NCI-H526 (cell line): ENCODE measurements at regions not wholly inside any gene's neighbourhood (a gene's known extent, or its start where the extent isn't known, plus 50 kb on each side); places are given as distances from the start of the nearest gene placed in this dataset.

Experiments used
- DNase-seq, 2 experiments: peaks; one replicate each; lab custom pipeline; 2025; lab: John Stamatoyannopoulos, UW

DNA sequence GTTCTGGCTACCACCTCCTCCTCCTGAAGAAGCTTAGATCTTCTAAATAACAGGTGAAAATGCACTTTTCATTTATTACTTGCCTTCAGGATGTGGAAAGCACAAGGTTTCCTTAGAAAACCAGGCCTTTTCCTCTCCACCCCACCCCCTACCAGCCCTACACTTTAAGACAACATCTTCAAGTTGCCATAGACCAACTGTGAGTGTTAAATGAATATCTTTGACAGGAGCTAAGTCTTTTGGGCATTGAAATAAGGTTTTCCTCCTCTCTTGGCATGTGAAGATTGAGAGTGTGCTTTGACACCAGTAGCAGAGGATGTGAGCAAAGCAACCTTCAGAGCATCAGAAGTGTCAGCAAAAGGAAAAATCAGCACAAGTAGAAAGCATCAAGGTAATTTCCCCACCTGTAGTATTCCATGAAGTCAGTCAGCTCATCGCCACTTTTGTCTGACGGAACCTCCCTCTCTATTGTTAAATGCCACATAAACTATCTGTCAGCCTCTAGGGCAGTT, 532.3 kb upstream of the MMS22L start:
- DNase-seq: no peak

DNA sequence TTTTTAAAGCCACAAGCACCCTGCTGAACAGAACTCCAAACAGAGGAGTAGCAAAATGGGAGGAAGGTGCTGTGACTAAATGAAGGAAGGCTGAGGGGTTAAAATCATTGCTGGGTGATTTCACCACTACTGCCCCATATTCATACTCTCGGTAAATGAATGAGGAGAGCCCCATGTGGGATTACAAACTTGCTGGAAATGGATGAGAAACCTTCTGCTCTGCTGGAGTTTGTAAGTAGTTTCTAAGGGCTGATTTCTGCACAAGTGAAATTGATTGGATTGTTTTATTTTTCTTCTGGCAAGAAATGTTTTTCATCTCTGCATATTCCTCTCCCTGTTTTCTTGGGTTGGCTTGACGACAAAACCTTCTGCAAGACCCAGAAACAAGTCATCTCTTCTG, 533.5 kb upstream of the MMS22L start:
- no peak for DNase-seq

DNA sequence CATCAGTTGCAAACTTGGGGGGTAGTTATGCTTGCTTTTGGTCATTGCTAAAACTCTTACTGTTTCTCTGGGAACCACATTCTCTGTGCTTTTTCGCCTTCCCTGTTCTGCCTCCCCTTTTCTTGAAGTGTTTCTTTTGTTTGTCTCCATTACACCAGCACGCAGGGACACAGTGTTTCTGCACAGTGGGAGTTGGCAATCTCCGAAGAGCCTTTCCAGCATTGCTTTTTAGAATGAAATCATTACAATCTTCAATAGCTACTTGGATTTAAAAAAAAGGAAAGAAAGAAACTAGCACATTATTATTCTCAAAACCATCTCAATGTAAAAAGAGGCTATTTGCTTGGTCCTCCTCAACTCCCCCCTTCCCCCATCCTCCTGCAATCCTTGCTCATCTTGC, 536.7 kb upstream of the MMS22L start:
- no peak for DNase-seq

DNA sequence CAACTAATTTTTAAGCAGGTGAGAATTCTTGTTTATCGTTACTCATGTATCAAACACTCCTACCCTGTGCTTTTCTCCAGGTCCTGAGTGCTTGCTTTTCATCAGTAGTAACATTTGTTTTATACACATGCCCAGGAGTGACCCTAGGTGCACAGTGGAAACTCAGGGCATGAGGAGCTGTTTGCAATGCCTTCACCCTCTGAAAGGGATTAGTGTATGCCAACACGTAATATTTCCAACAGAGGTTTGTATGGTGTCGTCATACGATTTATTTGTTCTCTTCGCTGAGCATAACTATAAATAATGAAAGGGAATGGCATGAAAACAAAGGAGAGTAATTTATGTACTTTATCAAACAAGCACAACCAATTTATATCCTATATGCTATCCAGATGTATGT, 537.4 kb upstream of the MMS22L start:
- DNase-seq: no peak

DNA sequence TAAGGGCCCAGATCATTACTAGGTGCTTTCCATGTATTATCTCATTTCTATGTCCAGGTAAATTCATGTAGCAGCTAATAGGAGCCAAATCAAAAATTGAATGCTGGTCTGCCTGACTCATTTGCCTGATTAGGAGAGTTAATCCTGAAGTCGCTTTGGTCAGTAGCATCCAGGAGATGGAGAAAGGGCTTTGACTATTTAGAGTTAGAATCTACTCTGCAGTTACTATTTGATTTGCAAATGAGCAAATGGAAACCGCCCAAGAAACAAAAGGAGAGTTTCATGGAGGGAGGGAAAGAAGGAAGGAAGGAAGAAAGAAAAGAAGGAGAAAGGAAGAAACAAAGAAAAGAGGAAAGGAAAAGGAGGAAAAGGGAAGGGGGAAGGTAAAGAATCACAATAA, 539.6 kb upstream of the MMS22L start:
- peak; percentile 27 to 62 for DNase-seq

DNA sequence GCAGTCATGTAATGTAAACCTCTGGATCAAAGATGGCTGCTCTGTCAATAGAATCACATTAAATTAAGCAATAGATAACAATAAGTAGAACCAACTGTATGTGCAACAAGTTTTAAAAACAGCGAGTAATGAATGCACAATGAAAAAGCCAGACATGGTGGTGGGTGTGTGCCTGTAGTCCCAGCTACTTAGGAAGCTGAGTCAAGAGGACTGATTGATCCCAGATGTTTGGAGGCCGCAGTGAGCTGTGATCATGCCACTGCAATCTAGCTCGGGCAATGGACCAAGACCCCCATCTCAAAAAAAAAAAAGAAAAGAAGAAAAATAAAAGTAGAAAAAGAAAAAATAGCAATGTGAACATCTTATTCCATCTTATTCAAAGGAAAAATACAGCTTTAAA, 558.7 kb upstream of the MMS22L start:
- no peak for DNase-seq

DNA sequence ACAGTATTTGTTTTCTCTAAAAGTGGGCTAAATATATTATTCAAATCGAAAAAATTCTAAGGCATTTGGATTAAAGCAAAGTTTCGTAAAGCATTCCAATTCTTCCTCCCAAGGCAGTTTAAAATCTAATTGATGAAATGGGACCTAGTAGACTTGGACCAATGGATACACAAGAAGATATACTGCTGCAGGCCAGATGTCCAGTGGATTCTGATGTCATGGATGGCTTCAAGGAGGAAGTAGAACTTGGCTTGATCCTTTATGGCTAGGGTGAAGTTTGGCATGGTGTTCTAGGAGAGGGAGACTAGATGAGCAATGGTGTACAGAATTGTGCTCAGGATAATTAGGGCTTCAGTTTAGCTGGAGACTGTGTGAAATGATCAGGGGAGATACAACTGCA, 559.5 kb upstream of the MMS22L start:
- DNase-seq: no peak

DNA sequence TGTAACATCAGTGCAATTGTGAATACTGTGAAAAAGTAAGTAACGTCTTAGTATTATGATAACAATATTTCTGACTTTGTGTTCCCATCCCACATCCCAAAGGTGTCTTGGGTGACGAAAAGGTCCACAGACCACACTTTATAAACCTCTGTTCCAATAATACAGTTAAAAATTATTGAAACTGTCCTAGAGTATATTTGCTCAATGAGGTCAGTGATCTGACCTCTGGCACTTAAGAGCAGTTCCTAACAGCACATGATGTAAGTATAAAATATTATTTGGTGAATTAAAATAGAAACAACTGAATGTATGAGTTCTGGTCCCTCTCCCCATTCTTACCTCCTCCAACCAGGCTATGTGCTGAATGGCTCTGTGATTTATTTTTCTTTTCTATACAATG, 566.4 kb upstream of the MMS22L start:
- DNase-seq: no peak

DNA sequence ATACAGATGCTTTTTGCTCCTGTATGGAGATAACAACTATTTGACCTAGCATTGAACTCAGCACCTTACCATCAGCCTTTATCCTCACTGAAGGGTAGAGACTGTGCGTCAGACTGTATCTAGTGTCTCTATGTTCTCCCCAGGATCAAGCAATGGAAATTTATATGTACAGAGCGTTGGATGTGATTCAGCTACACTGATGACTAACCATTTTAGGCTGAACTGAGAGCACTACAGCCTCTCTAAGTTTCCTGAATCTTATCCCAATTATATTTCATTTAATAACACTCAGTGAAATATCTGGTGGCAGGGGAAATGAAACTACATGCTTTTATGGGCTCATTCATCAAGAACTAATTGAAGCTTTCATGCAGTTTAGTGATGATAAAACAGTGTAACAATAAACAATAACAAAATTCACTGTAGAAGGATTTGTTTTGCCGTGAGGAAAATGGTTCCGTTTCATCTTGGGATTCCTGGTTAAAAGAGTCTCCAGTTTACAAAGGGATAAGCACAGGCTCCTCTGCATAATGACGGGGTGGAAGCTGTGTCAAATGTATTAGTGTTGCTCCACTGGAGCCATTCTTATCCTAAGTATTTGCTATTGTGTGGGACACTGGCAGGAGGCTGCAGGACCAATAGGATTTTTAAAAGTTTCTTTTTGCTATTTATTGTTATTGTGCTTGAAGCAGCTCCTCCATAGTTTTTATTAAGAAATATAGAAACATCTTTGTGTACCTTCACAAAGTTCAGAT, 567.6 kb upstream of the MMS22L start:
- DNase-seq: no peak

DNA sequence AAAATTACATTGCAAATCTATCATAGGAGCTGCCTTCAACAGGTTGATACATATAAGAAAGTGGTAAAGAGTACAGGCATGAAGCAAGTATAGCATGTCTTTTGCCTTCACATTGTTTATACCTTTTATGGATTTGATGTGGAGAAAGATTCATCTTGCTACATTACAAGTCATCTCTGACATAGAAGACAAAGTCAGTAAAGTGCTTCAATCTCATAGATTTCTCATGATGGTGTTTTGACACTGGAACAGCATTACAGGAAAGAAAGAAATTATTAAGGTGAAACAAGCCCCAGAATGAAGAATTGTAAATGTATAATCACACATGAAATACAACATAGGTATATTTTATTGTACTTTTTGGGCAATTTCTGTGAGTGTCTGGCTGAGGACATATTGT, 580.7 kb upstream of the MMS22L start:
- DNase-seq: no peak

DNA sequence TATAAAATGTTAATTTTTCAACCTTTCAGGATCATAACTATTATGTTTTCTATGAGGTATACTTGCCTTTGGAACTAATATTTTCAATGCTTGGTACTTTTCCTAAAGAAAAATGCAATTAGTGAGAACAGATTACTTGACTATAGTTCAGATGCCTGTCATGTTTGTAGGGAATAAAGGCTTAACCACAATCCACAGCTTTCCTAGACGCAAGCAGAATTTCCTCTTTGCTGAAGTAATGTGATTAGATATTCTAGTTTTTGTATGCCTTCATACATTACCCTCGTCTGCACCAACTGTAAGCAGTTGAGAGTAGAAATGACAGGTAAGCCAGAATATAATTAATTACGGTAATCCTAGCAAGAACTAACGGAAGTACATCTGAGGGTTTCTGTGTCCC, 581.4 kb upstream of the MMS22L start:
- DNase-seq: no peak

DNA sequence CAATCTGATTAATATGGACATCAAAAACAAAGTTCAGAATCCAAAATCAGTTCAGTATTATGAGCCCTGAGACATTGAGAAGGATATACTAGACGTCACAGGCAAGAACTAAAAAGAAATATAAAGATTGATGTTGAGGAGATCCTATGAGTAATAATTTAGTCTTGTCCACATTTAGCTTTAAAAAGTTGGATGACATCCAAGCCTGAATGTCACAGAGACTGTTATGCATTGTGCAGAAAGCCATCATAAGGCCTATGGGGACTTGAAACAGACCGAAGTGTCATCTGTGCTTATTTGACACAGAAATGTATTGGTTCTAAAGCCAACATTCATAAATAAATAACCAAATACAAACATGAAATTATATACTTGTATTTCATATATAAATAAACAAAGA, 581.8 kb upstream of the MMS22L start:
- DNase-seq: no peak

DNA sequence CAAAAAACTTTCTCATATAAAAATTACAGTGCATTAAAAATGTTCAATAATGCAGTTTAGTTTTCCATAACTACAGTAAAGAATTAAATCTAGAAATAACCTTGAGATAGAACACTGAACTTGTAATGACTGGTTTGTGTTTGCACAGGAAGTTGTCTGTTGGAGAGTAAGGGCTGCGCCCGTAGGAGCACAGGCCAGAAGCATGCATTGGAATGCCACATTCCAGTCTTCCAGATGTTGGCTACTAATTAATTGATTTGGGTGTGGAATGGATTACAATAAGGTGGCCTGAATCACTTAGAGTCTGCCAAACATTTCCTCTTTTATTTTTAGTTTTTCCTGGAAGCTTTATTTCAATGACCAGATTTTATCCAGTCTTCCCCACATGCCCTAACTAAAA, 582.6 kb upstream of the MMS22L start:
- no peak for DNase-seq

DNA sequence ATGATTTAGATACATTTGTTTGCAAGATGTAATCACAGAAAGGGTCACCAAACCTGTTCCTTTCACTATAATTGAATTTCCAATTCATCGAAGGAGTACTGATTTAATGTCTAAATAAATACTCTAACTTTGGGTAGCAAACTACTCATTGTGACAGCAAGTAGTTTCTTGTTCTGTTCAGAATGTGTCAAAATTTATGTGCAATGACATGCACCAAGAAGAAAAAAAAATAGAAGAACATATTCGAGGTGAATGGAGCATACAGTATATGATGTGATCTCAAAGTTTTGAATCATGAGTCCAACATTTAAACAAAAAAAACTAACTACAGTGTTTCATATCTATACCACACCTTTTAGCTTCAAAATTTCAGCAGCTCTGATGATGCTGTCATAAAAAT, 583.6 kb upstream of the MMS22L start:
- DNase-seq: no peak

DNA sequence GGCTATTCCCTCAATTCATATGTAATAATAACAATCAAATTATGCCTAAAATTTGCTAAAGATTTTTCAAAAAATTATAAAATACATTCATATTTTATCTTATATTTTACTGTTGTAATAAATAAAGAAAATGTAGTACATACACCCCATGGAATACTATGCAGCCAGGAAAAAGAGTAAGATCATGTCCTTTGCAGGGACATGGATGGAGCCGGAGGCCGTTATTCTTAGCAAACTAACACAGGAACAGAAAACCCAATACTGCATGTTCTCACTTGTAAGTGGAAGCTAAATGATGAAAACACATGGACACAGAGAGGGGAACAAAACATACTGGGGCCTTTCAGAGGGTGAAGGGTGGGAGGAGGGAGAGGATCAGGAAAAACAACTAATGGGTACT, 584.2 kb upstream of the MMS22L start:
- DNase-seq: no peak

DNA sequence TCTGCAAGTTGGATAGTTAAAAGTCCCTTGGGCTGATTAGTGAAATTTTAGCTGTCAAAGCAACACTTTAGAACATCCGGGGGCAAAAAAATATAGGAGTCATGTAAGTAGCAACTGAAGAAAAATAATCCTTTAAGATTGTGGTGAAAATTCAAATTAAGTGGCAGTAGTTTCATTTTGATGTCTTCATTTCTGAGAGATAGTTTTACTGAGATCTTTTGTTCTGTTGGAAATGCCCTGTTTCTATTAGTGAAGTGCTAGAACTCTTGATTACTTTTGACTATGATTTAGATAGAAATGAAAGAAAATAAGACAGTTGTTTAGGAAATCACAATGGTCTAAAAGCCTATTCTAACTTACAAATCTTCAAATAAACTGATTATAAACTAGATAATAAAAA, 587.3 kb upstream of the MMS22L start:
- DNase-seq: no peak

DNA sequence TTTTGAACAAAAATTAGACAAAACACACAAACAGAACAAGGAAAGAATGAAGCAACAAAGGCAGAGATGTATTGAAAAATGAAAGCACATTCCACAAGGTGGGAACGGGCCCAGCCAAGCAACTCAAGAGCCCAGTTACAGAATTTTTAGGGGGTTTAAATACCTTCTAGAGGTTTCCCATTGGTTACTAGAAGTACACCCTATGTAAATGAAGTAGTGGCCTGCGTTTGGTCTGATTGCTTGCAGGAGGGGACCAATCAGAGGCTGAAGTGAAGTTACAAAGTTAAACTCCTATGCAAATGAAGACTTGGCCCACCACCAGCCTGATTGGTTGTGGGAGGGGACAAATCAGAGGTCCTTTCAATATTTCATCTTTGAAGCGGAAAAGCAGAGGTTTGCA, 593.7 kb upstream of the MMS22L start:
- DNase-seq: no peak

DNA sequence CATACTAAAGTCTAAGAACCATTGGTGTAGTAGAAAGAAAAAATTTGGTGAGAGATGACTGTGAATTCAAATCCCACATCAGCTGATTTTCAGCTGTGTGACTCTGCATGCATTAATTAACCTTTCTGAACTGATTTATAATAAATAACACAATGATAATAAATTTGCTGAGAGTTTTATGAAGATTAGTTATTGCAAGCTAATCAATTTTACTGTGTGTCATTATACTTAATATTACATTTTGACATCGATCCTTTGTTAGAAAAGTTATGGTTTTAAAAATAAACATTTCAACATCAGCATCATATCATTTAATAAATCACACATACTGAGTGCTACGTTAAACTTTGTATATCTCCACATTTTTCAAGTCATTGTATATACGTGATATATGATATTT, 599.7 kb upstream of the MMS22L start:
- no peak for DNase-seq

DNA sequence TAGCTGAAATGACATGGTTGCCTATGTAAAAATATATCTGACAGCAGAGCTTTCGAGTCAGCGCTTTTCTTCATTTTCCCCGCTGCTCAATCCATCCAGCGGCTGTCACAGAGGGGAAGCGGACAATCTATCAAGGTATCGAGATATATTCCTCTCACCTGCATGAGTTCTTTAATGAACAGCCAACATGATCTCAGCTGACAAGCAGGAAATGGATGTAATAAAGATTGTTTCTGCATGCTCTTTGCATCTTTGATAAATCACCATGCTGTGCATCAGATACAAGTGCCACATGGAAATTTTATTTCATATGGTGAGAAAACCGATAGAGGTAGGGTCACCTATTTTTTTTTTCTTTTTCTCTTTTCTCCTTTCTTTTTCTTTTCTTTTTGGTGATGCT, 602.3 kb upstream of the MMS22L start:
- no peak for DNase-seq

DNA sequence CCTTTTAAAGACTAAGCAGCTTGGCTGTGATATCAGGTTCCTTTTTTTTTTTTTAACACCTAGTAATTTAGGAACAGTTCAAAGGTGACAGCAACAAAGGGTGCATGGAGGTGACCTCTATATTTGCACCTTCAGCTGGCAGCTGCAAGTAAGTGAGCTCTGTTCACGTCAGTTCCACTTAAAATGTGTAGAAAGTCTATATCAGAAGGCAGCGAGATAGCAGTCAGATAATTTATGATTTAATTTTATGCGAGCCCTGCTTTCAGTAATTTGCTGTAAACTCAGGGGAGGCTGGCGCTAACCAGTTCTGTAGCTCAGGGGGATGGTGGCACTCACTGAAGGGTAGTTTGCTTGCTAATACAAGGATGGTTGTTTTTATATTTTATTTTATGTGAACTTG, 602.8 kb upstream of the MMS22L start:
- DNase-seq: no peak

DNA sequence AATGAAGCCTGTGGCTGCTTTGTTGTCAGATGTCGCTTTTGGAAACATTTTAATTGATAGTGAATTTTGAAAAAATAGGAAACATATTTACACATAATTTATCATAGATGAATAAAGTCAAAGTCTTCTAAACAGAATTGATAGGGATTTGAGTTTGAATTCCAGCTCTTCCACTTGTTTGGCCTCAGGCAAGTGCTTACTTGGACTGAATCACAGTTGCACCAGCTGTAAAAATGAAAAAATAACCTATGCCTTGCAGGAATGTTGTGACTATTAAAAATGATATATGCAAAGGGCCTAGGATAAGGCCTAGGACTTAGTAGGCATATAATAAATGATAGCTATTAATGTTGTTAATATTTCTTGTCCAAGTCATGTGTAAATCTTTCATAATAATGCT, 618.5 kb upstream of the MMS22L start:
- no peak for DNase-seq

DNA sequence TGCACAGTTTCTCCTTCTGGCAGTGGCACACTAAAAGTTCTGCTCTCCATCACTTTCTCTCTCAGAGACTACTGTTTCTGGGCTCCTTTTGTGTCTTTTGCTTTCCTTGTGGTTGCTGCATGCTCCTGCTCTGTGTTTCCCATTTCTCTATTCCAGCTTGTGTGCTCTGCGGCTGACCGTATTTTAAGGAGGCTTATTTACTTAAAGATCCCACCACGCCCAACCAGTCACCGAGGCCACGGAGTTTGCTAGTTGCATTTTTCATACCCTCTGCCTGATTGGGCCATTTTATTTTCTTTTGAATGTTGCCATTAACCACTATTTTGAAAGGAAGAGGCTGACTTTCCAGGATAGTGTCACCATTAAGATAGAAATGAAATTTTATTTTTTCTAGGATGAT, 626.4 kb upstream of the MMS22L start:
- no peak for DNase-seq

DNA sequence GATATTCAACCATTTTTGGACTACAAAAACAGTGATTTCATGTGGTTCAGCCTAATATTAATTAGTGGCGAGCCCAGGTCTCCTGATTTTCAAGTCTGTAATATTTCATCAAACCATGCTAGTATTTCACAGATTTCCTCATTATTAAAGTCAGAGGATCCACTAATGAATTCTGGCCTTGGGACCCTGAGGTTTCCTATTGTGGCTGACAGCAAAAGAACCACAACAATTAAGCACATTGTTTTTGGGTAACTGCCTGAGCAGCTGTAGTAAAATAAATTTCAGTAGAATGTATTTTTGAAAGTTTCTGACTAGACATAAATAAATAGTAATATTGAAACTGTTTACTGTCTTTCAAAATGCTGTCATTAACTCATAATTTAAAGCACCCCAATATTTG, 630.7 kb upstream of the MMS22L start:
- peak; percentile 10 to 60 for DNase-seq

DNA sequence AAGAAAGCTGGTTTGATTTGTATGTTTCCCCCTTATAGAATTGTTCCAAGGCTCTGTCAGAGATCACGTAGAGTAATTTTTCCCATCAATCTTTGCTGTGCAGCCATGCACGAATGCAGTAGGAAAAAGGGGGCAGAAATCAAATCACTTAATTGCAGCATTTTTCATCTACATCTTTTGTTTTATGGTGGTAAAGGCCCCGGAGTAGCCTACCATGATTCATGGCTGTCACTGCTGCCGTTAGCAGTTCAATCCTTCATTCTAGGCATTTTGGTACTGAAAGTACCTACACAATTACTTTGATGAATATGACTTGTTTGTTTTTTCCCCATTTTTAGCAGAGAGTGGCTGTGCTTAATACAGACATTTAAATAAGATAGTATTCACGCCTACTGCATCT, 631.9 kb upstream of the MMS22L start:
- DNase-seq: no peak
